Heart left ventricle (tissue), 16 donors: ENCODE measurements at regions not wholly inside any gene's neighbourhood (a gene's known extent, or its start where the extent isn't known, plus 50 kb on each side); places are given as distances from the start of the nearest gene placed in this dataset.

Source experiments
- ATAC-seq, 4 donors: fragments of 200-7000 bp; cut with Tn5 transposase; one replicate each; pipeline ENCODE4 v1.9.1; 2020 to 2022; ENCODE audit warnings: moderate library complexity in 4 of 4, mild to moderate bottlenecking in 3 of 4, moderate number of reproducible peaks in 1 of 4
- DNase-seq, 5 donors: peaks; one replicate each; pipeline ENCODE4 v3.0.0-alpha.2; 2020
- H3K27ac ChIP-seq, 12 donors: fragments of 200-600 bp; sonication (generic) in 4 of 12; one replicate each; pipeline versions ENCODE4 v1.5.0 to v1.8.0; 2016 to 2022; ENCODE audit warnings: mild to moderate bottlenecking in 2 of 12
- H3K27me3 ChIP-seq, 9 donors: fragments of 200-600 bp; sonication (generic) in 2 of 9; one replicate each; pipeline versions ENCODE4 v1.5.1 to v1.8.0; 2016 to 2022; ENCODE audit warnings: mild to moderate bottlenecking in 3 of 9
- H3K36me3 ChIP-seq, 9 donors: fragments of 200-600 bp; sonication (generic) in 2 of 9; one replicate each; pipeline versions ENCODE4 v1.5.0 to v1.8.0; 2018 to 2022; ENCODE audit warnings: mild to moderate bottlenecking in 2 of 9
- H3K4me1 ChIP-seq, 12 donors: fragments of 200-600 bp; sonication (generic) in 4 of 12; one replicate each; pipeline versions ENCODE4 v1.5.0 to v1.8.0; 2016 to 2022; ENCODE audit warnings: mild to moderate bottlenecking in 3 of 12
- H3K4me3 ChIP-seq, 12 donors: fragments of 200-600 bp; sonication (generic) in 4 of 12; one replicate each; pipeline versions ENCODE4 v1.5.0 to v1.8.0; 2017 to 2022; ENCODE audit warnings: mild to moderate bottlenecking in 9 of 12, moderate library complexity in 4 of 12
- H3K9me3 ChIP-seq, 12 donors: fragments of 200-600 bp; sonication (generic) in 4 of 12; one replicate each; pipeline versions ENCODE4 v1.5.0 to v1.8.0; 2016 to 2022; ENCODE audit warnings: mild to moderate bottlenecking in 1 of 12
- CTCF ChIP-seq, 12 donors: fragments of 200-600 bp; sonication (generic) in 4 of 12; IDR thresholded peaks; one replicate each; pipeline versions ENCODE4 v1.5.0 to v1.8.0; 2018 to 2022; ENCODE audit warnings: antibody characterized with exemption in 12 of 12, mild to moderate bottlenecking in 5 of 12
- POLR2A ChIP-seq, 2 donors: fragments of 450-650 bp; IDR thresholded peaks; one replicate each; pipeline ENCODE4 v1.6.1; 2017; ENCODE audit warnings: antibody characterized with exemption in 2 of 2, mild to moderate bottlenecking in 2 of 2, moderate library complexity in 2 of 2
- WGBS, 4 donors: extraction: QIAGEN DNeasy Blood & Tissue Kit in 2 of 4; methylation state at CpG; one replicate each; pipeline versions ENCODE4 v1.1.5 to v1.1.7; 2013 to 2018; 5-methylcytosine and 5-hydroxymethylcytosine counted together
- intact Hi-C, 10 donors: fragments of 100-400 bp; cut with DNase I; formaldehyde crosslinking; loops; one replicate each; pipeline versions ENCODE4 v1.11.1 to v1.14.2; 2022
- donor health status: ischemic (EF 13 %, LVEDD 7.1; RV severe dilation, severe dysfunction).
- donor health status: healthy with polysubstance abuse.
- donor health status: DM: no; HTN: yes; CAD: no.
- donor health status: DM: no; HTN: no; CAD: no.
- donor health status: ischemic (EF 25% LVEDD 6.9; RV normal size, moderate dysfunction).
- donor health status: ischemic (EF 25% LVEDD 5.7; RV mildly dilated, moderate dysfunction).
- donor health status: healthy.
- donor health status: DM: yes; HTN: yes; CAD: no.
- donor health status: ischemic (EF 35%, LVEDD 5.7; RV mildly dilated, moderate dysfunction).
- donor health status: nonischemic (EF 11% LVEDD 7.7; RV severe dilation, severe dysfunction).
- donor health status: DM: yes; HTN: yes; CAD: no.
- donor health status: PGD.
- donor health status: ischemic (EF 29% LVEDD 5.4; RV normal size, mild dysfunction).
- donor health status: nonischemic (EF 23%, LVEDD 6.1; RV moderate dilation, normal function).

GRCh38 chr1:80278936-80279335 is 1272.4 kb upstream of the ADGRL4 start:
- H3K9me3 ChIP-seq, result peaks cover 0 to 8% (median 0%) of the 10 kb centered on the region in 12 donors
- H3K27ac ChIP-seq, result no peak overlapping the region
- no peak overlapping the region for H3K4me3 ChIP-seq
- no peaks in the 10 kb centered on the region for H3K36me3 ChIP-seq
- ATAC-seq, result no peak
- intact Hi-C loops, result no loop called here
- TF ChIP-seq POLR2A (IDR thresholded peaks at IDR 0.05), result no peak
- no peak for TF ChIP-seq CTCF (IDR thresholded peaks at IDR 0.05)
- no peaks in the 10 kb centered on the region for H3K4me1 ChIP-seq
- no peak for DNase-seq
- H3K27me3 ChIP-seq, result no peaks in the 10 kb centered on the region

DNA sequence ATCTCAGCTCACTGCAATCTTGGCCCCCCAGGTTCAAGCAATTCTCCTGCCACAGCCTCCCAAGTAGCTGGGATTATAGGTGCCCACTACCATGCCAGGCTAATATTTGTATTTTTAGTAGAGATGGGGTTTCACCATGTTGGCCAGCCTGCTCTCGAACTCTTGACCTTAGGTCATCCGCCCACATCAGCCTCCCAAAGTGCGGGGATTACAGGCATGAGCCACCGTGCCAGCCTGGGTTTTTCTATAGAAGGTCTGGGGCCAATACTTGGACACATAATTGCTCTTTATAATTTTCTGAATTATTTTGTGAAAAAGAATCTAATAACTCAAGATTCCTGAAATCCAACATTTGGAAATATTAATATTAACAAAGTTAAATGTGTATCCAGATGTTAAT is 1267.7 kb upstream of the ADGRL4 start:
- no peak for DNase-seq
- no peaks in the 10 kb centered on the region for H3K9me3 ChIP-seq
- no peak for ATAC-seq
- TF ChIP-seq POLR2A (IDR thresholded peaks at IDR 0.05) (no peak), CTCF (IDR thresholded peaks at IDR 0.05) (no peak)
- H3K27ac ChIP-seq, result no peak overlapping the region
- H3K4me1 ChIP-seq, result no peaks in the 10 kb centered on the region
- WGBS, 4 donors, result 84 to 90% (median 87%) methylated on average over 4 of the region's 4 CpGs
- no peak overlapping the region for H3K4me3 ChIP-seq
- H3K36me3 ChIP-seq, result no peaks in the 10 kb centered on the region
- intact Hi-C loops, result no loop called here
- no peaks in the 10 kb centered on the region for H3K27me3 ChIP-seq

GRCh38 chr1:80272495-80272894 is 1266.0 kb upstream of the ADGRL4 start:
- ATAC-seq (no peak), DNase-seq (no peak)
- Histone ChIP-seq H3K4me1 (no peaks in the 10 kb centered on the region), H3K27me3 (no peaks in the 10 kb centered on the region), H3K27ac (no peak overlapping the region), H3K36me3 (no peaks in the 10 kb centered on the region), H3K9me3 (no peaks in the 10 kb centered on the region), H3K4me3 (no peak overlapping the region)
- 80 to 87% (median 85%) methylated on average over 2 of the region's 2 CpGs for WGBS, 4 donors
- intact Hi-C loops, result no loop called here
- no peak for TF ChIP-seq POLR2A (IDR thresholded peaks at IDR 0.05)
- no peak for TF ChIP-seq CTCF (IDR thresholded peaks at IDR 0.05)

GRCh38 chr1:80258659-80259058 is 1252.1 kb upstream of the ADGRL4 start:
- intact Hi-C loops, result no loop called here
- DNase-seq (no peak), ATAC-seq (no peak)
- Histone ChIP-seq H3K27me3 (no peaks in the 10 kb centered on the region), H3K9me3 (peaks cover 0 to 32% (median 13%) of the 10 kb centered on the region in 12 donors), H3K36me3 (no peaks in the 10 kb centered on the region), H3K4me3 (no peak overlapping the region), H3K27ac (no peak overlapping the region), H3K4me1 (no peaks in the 10 kb centered on the region)
- no peak for TF ChIP-seq CTCF (IDR thresholded peaks at IDR 0.05)
- TF ChIP-seq POLR2A (IDR thresholded peaks at IDR 0.05), result no peak
- WGBS, 4 donors, result 15 to 27% (median 21%) methylated on average over 1 of the region's 1 CpG
